NCI-H146 (cell line): ENCODE measurements at regions not wholly inside any gene's neighbourhood (a gene's known extent, or its start where the extent isn't known, plus 50 kb on each side); places are given as distances from the start of the nearest gene placed in this dataset.
A peak's percentile ranks its signal among the peaks of the same experiment; 100 is the strongest.
"Not testable (repeated sequence)": the region's sequence is repeated elsewhere in the genome, so short reads cannot be mapped to it uniquely, and the experiment has no call there.

Experiments used
- DNase-seq: peaks from one replicate; lab custom pipeline; 2025; lab: John Stamatoyannopoulos, UW

DNA sequence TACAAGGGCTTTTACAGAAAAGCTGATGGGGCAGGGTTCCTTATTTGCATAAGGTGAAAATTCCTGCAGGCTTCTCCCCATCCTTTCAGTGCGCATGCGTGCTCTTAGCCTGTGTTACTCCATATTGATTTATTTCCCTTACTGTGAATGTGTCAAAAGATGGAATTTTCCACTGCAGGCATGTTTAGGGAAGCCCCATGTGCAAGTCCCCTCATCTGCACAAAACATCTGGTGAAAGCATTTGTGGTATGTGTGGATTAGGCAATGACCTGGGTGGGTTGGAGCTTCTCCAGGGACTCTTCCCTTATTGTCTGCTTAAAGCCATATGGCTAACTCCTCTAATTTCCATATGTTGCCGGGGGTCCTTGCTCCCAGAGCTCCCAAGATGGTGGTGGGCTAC lies 912.7 kb upstream of the LRFN5 start:
- DNase-seq, result no peak

DNA sequence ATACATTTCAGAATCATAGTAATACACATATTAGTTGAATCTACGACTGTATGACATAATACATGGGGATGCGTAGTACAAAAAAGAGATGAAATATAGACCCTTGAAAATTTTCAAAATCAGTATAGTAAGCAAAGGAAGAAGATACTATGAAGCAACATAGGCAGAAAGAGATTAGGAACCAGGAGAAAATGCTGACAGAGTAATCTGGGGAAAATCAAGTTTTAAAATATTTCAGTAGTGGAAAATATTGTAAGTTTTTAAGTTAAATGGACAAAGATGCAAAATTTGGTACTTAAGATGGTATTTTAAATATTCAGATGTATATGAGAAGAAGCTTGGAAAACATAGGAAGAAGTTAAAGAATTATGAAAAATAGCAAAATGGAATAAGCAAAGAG lies 915.6 kb upstream of the LRFN5 start:
- DNase-seq, result no peak

DNA sequence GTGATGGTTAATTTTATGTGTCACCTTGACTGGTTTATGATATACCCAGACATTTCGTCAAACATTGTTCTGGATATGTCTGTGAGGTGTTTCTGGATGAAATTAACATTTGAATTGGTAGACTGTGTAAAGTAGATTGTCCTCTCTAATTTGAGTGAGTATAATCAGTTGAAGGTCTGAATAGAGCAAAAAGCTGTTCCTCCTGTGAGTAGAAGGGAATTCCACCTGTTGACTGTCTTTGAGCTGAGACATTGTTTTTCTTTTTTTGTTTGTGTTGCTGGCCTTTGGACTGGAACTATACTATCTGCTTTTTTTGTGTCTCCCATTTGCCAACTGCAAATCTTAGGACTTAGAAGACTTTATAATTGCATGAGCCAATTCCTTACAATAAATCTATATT lies 920.9 kb upstream of the LRFN5 start:
- no peak for DNase-seq

DNA sequence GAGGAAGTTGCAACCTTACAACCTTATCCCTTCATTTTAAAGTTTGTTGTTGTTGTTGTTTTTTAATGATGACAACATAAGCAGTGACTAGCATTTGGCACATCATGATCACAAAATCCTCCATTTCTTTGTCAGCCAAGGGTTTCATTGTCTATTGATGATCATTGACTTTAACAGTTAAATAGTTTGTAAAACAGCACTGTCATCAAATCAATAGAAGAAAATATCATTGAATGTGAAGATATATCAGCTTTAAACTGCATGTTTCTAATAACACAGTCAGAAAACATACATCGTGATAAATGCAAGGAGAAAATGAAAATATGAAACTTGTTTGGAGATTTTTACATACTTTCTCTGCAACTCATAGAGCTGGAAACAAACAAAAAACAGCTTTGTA lies 922.3 kb upstream of the LRFN5 start:
- DNase-seq, result no peak

DNA sequence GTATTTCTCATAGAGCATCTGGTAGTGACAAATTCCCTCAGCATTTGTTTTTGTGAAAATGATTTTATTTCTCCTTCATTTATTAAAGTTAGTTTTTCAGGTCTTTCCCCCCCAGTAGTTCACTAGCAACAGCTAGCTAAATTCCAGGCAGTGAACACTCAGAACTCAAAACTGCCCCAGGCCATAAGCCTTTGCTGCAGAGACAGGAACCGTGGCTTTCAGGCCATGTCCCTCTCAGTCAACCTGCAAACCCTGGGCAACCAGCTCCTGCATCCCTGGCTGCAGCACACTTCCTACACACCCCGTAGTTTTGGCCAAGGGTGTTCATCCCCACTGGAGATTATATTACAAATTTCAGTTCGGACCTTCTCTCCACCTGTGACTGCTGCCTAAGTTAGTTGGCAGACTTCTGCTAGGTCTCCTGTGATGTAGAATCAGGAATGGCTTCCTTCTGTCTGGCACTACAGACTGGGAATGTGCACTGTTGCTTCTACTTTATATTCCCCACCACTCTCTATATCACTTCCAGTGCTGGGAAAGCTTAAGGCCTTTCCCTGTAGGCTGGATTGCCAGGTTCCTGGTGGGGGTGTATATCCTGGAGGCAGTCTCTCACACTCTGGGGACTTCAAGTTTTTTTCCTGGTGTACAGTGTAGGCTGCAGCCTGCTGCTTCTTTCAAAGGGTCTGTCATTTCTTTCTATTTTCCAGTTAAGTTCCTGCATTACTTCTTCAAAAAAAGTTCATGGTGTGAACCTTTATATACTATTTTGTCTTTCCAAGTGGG lies 924.4 kb upstream of the LRFN5 start:
- no peak for DNase-seq

DNA sequence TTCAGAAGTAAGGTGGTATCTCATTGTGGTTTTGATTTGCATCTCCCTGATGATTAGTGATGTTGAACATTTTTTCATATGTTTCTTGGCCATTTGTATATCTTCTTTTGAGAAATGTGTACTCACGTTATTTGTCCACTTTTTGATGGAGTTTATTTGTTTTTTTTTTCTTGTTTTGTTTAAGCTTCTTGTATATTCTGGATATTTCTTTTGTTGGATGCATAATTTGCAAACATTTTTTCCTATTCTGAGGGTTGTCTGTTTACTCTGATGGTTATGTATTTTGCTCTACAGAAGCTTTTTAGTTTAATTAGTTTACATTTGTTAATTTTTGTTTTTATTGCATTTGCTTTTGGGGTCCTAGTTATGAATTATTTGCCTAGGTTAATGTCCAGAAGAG lies 927.4 kb upstream of the LRFN5 start:
- DNase-seq, result no peak

DNA sequence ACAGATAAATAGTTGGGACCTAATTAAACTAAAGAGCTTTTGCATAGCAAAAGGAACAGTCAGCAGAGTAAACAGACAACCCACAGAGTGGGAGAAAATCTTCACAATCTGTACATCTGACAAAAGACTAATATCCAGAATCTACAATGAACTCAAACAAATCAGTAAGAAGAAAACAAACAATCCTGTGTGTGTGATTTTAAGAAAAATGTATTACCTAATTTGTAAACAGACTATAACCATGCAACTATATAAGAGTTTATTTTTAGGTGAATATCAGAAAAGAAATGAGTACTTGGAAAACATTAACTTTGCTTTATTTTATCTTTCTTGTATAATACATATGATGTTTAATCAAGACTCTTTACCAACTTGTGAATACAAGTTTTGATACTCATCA lies 929.5 kb upstream of the LRFN5 start:
- not testable (repeated sequence) for DNase-seq

DNA sequence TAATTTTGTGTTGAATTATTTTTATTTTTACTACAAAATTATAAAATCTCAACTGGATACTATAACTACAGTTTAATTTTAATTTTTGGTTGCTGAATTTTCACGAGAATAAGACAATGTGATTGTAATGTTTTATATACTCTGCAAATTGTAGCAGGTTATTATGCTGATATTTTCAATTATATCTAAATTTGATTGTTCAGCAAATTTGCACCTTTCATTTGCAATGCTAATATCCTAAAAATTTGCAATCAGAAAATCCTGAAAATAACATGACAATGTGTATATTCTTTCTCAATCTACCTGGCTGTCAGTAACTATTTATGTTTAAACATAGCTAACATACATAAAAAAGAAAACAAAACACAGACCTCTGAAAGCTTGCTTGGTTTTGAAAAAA lies 932.2 kb upstream of the LRFN5 start:
- DNase-seq, result no peak

DNA sequence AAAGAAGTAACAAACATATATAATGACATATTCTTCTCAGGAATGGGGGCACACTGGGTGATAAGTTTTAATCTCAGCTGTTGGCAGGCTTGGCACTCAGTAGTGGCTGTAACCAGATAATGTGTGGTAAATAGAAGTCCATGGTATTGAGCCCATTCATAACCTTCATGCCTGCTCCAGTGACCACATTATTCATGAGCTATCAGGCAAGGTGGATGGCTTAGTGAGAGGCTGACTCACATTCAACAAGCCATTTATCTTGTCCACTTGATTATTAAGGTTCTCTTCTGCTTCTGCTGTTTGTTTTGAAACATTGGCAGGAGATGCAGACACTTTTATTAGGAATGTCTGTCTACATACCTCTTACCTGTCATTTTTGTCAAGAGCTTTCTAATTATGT lies 950.4 kb upstream of the LRFN5 start:
- peak; percentile 1 for DNase-seq

DNA sequence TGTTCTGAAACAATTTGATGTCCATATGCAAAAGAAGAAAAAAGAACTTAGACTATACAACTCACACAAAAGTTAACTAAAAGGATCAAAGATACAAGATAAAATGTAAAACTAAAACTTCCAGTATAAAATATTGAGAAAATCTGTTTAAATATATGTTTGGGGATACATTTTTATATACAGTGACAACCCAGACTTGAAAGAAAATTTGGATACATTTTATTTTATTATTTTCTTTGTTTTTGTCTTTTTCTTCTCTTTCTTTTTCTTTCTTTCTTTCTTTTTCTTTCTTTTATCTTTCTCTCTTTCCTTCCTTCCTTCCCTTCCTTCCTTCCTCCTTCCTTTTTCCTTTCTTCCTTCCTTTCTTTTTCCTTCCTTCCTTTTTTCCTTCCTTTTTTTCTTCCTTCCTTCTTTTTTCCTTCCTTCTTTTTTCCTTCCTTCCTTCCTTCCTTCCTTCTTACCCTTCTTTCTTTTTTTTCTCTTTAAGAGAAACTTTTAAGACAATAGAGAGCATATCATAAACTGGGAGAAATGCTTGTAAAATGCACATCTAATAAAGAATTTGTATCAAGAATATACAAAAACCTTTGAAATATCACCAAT lies 954.5 kb upstream of the LRFN5 start:
- DNase-seq, result no peak

DNA sequence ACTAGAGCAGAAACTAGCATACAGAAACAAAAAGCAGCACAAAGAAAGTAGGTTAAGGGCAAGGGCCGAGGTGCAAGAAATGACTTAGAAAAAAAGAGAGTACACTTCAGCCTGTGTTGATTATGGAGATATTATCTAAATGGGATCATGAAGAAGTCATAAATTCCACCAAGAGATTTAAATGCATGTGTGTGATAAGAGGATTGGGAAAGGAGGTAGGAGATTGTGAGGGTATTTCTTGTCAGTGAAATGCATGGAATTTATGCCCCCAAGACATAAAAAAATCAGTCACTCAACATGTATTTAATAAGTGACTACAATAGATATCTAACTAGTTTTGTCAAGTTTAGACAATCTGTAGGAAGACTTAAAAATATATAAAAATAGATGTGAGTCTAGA lies 976.2 kb upstream of the LRFN5 start:
- no peak for DNase-seq

DNA sequence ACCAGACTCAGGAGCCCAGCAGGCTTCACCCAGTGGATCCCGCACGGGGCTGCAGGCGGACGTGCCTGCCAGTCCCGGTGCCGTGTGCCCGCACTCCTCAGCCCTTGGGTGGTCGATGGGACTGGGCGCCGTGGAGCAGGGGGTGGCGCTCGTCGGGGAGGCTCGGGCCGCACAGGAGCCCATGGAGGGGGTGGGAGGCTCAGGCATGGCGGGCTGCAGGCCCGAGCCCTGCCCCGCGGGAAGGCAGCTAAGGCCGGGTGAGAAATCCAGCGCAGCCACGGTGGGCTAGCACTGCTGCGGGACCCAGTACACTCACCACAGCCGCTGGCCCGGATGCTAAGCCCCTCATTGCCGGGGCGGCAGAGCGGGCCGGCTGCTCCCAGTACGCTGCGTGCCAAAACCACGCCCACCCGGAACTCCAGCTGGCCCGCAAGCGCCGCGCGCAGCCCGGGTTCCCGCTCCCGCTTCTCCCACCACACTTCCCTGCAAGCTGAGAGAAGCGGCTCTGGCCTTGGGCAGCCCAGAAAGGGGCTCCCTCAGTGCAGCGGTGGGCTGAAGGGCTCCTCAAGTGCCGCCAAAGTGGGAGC lies 977.0 kb upstream of the LRFN5 start:
- DNase-seq, result peak; percentile 65

DNA sequence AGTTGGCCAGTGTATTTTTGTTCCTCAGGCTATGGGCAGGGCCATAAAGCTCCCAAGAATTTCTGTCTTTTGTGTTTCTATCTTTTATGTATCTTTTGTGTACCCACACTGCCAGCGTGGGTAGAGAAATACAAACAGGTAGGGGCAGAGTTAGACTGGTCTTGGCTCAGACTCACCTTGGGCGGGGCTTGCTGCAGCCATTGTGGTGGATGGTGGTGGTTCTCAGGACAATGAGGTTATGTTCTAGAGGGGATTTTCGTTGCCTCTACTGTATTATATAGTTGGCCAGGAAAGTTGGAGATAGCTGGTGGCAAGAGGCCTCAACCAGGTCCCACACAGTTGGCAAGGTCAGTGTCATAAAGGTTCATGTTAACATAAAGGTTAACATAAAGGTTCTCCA lies 977.5 kb upstream of the LRFN5 start:
- peak; percentile 30 for DNase-seq

DNA sequence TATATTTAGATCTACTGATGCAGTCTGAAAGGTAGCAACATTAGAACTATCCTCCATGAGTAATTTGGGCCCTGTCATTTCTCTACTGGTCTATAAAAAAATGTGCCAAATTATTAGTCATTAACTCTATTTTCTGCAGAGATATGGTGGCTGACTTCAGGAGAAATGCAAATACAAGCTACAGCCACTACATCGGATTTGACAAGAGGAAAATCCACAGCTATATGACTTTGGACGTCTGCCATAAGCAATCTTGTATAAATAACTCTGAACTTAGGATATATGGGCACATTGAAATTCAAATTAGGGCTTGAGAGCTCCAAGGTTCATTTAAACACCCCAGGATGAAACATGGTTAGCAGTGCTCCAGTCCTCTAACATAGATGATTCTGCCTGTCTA lies 983.0 kb upstream of the LRFN5 start:
- DNase-seq, result no peak

DNA sequence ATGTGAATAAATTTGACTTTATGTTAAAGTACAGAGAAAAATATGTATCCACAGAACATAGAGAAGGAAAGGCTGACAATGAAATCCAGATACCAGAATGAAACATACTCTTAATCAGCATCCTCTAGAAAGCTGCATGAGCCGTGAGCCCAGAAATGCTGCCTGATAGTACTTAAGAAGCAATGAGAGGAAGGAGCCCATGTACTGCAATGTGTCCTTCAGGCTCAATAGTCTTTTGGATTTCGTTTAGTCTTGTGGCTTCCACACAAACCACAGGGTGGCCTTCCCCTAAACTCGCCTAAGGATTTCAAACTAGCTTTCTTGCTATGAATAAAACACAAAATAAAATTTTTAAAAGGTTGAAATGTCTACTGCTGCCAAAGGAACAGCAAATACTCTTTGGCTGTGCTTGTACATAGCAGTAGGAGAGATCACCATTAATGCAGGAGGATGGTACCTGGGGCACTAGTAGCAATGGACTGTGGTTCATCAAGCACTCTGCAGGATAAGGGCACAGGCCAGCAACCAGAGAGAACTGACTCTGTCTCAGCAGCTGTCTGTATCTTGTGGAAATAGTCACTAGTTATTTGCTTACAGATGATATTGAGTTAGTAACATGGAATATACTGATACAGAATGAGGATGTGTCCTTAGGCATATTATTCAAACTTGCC lies 988.3 kb upstream of the LRFN5 start:
- DNase-seq, result no peak

DNA sequence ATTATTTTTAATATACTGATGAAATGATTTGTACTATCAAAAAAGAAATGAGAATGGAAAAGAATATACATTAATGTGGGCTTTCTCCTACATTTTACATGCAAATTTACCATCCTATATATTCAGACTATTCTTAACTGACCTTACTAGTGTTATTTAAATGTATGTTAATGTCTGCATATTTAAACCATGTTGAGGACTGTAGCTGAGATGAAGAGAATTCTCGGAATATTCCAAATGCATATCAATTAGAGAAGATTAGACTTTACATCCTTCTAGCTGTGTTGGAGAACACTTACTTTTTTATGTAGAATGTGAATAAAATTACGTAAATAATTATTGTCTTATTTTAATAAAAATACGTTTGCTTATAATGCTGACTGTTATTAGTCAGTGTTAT lies 990.1 kb upstream of the LRFN5 start:
- DNase-seq, result no peak

DNA sequence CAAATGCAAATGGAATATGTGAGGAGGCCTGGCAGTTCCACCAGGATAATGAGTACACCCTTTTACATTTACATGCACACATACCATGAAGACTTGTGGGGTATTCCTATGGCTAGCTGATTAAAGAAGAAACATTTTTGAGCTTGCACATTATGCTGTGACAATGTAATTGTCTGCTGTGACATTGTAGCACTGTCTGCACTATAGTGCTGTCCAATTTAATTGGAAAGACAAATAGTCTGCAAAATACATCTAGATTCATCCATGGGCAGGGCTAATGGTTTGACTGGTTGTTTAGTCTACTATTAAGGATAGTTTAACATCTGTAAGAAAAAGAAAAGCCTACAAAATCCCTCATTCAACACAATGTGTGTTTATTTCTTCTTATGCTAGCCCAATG lies 1005.6 kb upstream of the LRFN5 start:
- no peak for DNase-seq

DNA sequence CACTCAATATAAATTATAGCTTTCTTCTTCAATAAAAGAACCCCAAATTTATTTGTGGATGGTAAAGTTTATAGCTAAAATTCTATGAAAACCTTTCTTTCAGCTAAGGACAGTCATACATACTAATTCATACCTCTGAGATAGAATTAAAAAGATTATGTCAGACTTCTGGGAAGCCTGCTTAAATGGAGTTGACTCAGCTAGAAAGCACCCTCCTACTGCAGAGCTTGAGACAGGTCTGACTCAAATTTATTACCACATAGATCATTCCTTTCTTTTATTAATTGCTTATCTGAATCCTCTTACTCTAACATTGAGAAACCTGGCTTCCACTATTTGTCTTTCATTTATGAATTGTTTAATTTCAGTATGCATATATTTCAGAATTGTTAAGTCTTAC lies 1007.0 kb upstream of the LRFN5 start:
- no peak for DNase-seq

DNA sequence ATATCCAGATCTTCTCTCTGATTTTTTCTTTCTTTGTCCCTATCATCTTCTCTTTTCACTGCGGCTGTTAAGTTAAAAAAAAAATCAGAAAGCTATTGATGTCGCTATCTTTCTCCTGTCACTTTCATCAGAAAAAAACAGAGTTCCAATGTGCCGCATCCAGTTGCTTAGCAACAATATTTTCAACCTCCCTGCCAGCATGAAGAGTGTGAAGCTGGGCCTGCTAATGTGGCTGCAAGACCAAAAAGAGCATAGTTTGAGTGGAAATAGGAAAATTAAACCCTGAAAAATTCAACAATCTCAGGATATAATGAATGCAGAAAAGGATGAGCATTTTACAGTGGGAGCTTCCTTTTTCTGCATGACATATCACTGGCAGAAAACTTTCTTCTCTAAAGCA lies 1025.4 kb upstream of the LRFN5 start:
- DNase-seq, result no peak

DNA sequence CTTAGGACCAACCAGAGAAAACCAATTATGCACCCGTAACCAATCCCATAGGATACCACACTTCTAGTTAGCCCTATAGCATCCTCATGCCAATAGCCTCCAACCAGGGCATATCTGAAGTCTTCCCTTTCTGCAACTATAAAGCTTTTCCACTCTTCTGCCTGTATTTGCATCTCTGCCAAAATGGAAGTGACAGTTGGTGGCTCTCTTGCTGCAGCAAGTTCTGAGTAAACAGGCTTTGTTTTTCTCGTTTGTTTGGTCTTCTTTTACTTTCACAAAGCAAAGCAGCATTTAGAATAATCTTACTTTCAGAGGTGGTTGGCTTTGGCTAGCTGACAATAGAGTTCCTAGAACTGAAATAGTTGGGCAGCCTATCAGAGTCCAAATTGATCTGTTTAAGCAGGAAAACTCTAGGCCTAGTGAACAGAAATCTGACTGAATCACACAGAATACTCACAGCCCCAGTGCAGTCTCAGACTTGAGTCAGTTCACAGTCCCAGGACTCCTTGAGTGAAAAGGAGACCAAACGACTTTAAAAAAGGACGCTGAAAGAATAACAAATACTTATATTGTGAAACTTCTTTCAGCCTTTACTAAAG lies 1029.7 kb upstream of the LRFN5 start:
- DNase-seq, result no peak

DNA sequence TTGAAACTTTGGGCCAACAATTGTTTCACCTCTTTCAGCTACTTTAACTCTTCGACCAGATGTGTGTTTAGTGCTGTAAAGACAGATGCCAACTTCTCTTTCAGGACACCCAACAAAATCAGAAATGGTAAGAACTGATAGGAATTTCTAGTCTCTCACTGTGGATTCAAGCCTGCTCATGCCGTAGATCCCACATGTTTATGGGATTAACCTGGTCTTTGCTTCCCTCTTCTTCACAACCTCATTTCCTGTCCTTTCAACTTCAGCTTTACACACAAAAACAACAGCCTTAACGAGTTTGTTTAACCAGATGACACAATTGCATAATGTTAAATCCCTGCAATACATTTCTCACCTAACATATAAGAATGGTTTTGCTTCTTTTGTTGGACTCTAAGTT lies 1031.9 kb upstream of the LRFN5 start:
- DNase-seq, result no peak

DNA sequence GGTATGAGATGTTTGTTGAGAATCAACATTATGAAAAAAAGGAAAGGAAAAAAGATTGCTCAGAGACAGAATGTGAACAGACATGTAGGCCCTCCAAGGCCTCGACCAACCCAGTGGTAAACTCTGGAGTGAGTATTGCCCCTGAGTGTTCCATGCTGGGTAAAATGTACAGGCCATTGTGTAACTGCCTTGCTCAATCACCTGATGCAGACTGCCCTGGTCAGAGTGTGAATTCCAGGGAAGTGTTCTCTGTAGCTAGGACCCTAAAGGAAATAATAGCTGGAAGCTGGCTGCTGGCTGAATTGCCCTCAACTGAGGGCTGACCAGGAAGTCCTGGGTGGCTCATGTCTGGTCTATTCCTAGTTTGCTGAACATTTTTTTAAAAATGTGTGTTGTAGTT lies 1081.4 kb upstream of the LRFN5 start:
- DNase-seq, result no peak

DNA sequence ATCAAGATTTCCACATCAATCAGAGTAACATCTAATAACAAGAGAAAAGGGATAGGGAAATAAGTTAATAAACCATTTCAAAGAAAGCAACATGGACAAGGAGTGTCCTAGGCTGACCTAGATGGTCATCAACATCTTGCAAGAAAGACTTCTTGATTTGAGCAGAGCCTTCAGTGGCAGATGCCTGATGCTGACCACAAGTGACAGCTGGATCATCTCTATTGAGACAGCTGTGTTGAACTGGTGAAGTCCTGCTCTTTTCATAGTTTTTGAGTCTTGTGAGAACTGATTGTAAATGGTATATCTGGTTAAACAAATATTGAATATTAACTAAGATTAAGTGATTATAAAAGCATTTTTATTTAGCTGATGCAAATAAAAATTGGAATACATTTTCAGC lies 1083.6 kb upstream of the LRFN5 start:
- DNase-seq, result no peak
